ENCODE measurements at regions not wholly inside any gene's neighbourhood (a gene's known extent, or its start where the extent isn't known, plus 50 kb on each side); places are given as distances from the start of the nearest gene placed in this dataset.

DNA sequence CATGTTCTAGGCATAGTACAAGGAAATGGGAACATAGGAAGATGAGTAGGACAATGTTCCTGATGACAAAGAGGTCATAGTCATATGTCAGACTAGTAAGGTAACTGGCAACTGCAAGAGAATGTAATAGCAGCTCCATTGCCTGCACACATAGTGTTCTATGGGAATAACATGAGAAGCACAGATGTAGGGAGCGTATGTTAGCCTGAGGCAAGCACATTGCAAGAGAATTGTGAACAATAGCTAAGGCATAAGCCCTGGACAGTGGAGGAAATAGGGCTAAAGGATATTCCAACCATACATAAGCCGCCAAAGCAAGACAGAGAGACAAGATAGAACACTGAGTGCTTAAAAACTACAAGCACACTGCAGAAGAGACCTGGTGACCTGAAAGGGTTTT is 1017.0 kb upstream of the TENM4 start:
- DNase-seq: no peak

DNA sequence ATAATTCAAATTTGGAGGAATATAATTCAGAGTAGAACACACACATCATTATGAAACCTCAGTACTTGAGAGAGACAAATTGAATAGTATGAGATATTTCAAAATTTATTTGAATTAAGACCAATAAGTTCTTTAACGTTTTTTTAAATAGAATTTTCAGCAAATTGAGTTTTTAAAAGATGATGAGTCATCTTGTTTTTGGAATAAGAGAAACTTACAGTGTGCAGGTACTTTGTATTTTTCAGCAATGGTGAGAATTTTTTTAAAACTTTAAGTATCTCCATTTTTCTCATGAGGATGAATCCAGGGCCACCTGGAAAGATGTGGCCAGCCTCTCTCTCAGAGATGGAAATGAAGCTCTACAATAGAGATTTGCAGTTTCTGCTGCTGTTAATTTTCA is 1015.0 kb upstream of the TENM4 start:
- DNase-seq: no peak

- no peak for DNase-seq
These were observed 1010.3 kb upstream of the TENM4 start for GRCh38 chr11:80451105-80451504.

- DNase-seq: no peak
These were observed 1007.9 kb upstream of the TENM4 start for GRCh38 chr11:80448709-80449108.

DNA sequence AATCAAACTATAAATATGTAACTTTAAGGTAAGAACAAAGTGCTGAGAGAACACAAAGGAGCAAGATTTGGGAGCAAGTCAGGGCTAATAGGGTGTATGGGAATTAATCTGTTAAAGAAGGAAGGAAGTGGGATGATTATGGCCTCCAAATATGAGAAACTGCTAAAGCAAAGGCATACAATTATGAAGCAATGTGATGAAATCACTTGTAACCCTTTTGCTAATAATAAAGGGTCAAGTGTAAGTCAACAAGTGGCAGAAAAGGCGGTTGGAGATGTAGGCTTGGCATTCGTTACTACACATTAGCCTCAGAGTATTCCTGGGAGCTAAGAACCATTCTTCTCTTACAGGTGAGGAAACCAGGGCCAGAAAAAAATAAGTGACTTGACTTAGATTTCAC is 1002.3 kb upstream of the TENM4 start:
- DNase-seq: no peak

GRCh38 chr11:80441821-80442220 is 1001.0 kb upstream of the TENM4 start:
- DNase-seq: no peak

DNA sequence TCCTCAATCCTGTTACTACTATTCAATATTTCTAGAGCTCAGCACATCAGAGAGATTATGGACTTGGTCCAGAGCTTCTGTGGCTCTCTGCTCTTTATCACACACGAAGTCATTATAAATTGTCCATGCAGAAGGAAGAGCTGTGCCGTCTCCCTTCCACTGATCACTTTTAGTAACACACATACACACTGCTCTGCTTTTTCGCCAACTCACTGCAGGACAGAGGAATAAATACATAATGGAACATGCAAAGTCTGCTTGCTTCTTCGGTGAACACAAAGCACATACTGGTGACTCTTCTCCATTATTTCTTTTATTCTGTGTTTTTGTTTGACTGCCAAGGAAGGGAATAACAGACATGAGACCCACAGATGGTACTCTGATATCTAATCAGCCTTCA is 1000.0 kb upstream of the TENM4 start:
- DNase-seq: no peak

DNA sequence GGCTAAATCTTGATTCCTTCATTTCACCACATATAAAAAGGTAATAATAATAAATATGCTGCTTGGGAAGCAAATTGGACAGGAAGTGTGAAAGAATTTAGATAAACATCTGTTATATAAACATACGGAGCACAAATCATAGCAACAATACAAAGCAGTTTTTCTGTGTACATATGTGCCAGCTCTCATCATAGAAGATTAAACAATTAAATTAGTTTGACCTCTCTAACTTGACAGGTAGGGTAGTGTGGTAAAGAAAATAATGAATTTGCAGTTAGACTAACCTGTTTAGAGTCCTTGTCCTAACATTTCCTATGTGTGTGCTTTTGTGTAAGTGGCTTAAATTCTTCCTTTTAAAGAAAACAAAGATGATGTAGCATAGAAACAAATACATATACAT is 995.7 kb upstream of the TENM4 start:
- no peak for DNase-seq

DNA sequence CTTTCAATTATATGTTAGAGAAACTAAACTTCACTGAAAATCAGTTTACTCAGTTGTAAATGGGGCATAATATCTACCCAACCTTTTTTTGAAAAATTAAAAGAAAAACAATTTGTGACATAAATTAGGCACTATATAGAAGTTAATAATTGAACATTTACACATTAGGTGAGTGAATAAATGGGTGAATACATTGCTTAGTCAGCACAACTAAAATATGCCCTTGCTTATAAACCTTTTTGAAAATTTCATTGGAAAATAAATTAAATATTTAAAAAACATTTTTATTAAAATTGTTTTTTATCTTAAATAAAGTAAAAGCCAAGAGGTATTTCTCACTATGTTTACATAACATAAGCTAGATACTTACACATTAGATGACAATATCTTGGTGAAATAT is 994.5 kb upstream of the TENM4 start:
- DNase-seq: no peak

DNA sequence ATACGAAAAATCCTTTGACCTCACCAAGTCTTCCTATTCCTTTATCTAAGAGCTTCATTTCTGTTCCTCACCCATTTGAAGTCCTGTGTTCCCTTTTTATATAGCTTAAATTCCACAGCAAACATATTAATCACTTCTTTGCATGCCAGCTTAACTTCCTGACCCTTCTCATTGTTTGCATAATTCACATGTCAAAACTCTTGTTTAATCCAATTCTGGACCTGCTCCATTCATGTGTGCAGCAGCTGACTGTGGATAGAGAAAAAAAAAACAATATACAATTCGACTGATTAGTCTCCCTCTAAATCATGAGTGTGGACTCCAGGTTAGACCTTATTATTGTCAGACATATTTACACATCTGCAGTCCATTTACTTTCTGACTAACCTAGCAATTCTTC is 991.2 kb upstream of the TENM4 start:
- DNase-seq: no peak

- no peak for DNase-seq
These were observed 983.3 kb upstream of the TENM4 start for GRCh38 chr11:80424012-80424695.

GRCh38 chr11:80420374-80420773 is 979.5 kb upstream of the TENM4 start:
- no peak for DNase-seq

GRCh38 chr11:80417681-80418080 is 976.9 kb upstream of the TENM4 start:
- no peak for DNase-seq

GRCh38 chr11:80415580-80415979 is 974.8 kb upstream of the TENM4 start:
- no peak for DNase-seq

- no peak for DNase-seq
These were observed 973.6 kb upstream of the TENM4 start for GRCh38 chr11:80414181-80415165.

DNA sequence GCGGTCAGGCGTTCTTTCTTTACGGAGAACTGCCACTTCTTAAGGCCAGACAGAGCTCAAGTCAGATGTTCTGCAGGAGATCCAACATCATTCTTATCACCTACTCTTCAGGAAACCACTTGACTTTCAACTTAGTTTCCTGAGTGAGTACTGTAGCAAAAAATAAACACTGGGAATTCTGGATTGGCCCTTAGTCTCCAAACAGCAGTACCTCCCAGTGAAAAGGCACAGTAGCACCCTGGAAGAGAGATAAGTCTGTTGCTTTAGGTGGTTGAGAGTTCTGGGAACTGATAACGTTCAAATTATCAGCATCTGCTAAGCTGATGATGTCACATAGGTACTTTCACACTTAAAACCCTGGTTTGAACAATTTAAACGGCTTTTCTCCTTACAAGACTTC is 971.8 kb upstream of the TENM4 start:
- no peak for DNase-seq

- no peak for DNase-seq
These were observed 952.4 kb upstream of the TENM4 start for GRCh38 chr11:80393210-80393609.

DNA sequence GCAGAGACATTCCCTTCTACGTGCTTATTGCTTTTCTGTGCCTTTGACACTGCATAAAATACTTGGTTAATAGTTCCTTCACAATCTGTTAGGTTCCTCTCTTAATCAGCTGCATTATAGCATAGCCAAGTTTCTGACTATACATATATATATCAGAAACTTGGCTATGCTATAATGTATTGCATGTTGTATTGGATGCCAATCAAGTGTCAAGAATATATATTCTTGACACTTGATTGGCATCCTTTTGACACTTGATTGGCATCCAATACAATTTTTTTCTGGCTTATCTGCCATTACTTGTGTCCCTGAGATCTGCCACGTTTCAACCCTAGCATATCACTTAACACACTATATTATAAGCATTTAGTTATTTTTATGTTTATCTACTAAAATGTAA is 949.7 kb upstream of the TENM4 start:
- no peak for DNase-seq

- DNase-seq: no peak
These were observed 947.7 kb upstream of the TENM4 start for GRCh38 chr11:80388536-80388935.

- no peak for DNase-seq
These were observed 947.3 kb upstream of the TENM4 start for GRCh38 chr11:80388130-80388529.

- no peak for DNase-seq
These were observed 942.8 kb upstream of the TENM4 start for GRCh38 chr11:80383655-80384054.

- DNase-seq: no peak
These were observed 938.9 kb upstream of the TENM4 start for GRCh38 chr11:80379620-80380278.

DNA sequence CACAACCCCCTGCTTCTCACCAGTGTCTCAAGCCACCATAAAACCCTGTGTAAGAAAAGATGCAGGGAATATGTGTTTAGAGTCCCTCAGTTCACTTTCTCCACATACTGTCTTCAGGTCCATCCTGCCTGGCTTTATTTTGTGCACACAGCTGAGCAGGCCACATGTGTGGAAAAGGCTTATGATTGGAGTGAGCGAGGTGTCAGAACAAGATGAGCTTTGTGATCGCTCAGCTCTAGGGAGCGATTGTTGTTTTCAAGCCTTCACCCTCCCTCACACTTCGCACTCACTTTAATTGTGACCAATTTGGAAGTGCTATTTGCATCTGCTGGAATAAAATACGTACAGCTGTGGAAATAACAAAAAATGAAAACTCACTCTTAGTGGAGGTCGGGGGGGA is 931.1 kb upstream of the TENM4 start:
- DNase-seq: no peak

DNA sequence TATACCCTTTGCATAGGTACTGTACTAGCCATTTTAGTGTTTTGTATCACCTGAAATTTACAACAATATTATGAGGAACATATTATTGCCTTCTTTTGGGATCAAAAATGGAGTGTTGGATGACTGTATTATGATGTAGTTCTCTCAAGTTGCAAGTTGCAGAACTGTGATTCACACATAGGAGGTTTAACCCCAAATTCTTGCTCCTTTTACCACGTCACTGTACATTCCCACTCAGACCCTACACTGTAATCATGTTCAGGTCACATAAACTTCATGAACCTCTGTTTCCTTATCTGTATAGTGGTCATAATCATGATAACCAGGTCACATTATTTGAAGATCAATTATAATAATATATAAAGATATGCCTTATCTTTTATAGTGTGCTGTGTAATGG is 925.1 kb upstream of the TENM4 start:
- DNase-seq: no peak

Measured in right hindlimb (tissue), 1 donor.